LNCAP (cell line): ENCODE measurements at regions not wholly inside any gene's neighbourhood (a gene's known extent, or its start where the extent isn't known, plus 50 kb on each side); places are given as distances from the start of the nearest gene placed in this dataset.

Source experiments
- TF ChIP-seq, protein P1 (sequence below): fragments of 450-650 bp; IDR thresholded peaks from 2 replicates; pipeline ENCODE4 v1.5.1; 2017; ENCODE audit warnings: mild to moderate bottlenecking

DNA sequence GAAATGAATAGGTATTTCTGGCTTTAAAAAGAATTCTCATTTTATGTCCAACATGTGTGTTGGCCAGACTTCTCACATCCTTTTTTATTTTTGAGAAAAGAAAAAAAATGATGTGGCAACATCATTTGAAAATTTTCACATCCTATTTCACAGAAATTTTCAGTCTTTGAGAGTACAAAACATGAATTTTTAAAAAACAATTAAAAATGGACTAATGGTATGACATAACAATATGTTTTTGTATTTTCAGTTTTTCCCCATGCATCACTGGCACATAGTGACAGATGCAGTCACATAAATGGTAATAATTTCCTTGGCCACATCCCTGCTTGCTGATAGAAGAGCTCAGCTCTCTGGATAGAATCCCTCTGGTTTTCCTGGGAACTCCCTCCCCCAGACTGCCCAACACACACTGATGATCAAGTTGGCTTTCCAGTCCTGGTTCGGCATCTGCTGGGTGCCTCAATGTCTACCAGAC, 188.5 kb upstream of the AGR3 start:
- TF ChIP-seq, protein P1, sequence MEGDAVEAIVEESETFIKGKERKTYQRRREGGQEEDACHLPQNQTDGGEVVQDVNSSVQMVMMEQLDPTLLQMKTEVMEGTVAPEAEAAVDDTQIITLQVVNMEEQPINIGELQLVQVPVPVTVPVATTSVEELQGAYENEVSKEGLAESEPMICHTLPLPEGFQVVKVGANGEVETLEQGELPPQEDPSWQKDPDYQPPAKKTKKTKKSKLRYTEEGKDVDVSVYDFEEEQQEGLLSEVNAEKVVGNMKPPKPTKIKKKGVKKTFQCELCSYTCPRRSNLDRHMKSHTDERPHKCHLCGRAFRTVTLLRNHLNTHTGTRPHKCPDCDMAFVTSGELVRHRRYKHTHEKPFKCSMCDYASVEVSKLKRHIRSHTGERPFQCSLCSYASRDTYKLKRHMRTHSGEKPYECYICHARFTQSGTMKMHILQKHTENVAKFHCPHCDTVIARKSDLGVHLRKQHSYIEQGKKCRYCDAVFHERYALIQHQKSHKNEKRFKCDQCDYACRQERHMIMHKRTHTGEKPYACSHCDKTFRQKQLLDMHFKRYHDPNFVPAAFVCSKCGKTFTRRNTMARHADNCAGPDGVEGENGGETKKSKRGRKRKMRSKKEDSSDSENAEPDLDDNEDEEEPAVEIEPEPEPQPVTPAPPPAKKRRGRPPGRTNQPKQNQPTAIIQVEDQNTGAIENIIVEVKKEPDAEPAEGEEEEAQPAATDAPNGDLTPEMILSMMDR = no peak

DNA sequence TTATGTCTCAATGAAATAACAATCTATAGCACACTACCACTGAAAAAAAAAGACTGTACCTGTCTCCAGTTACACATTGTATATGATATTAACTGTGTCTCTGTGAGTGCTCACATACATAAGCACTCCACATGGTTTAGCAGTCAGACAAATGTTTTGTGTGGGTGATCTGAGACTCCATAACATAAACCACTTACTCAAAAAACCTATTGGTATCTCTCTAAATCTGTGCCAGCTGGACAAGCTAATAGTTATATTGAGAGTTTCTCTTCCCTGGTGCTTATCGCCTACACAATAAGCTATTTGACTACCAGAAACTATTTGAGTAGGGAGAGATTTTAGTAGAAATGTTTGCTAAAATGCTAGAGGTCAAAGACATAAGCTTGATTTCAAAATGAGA, 190.1 kb upstream of the AGR3 start:
- TF ChIP-seq, protein P1 = no peak

- TF ChIP-seq, protein P1 = no peak
Observed at GRCh38 chr7:17075601-17076255, 193.9 kb upstream of the AGR3 start.

GRCh38 chr7:17078298-17078697, 196.5 kb upstream of the AGR3 start:
- TF ChIP-seq, protein P1 = no peak

DNA sequence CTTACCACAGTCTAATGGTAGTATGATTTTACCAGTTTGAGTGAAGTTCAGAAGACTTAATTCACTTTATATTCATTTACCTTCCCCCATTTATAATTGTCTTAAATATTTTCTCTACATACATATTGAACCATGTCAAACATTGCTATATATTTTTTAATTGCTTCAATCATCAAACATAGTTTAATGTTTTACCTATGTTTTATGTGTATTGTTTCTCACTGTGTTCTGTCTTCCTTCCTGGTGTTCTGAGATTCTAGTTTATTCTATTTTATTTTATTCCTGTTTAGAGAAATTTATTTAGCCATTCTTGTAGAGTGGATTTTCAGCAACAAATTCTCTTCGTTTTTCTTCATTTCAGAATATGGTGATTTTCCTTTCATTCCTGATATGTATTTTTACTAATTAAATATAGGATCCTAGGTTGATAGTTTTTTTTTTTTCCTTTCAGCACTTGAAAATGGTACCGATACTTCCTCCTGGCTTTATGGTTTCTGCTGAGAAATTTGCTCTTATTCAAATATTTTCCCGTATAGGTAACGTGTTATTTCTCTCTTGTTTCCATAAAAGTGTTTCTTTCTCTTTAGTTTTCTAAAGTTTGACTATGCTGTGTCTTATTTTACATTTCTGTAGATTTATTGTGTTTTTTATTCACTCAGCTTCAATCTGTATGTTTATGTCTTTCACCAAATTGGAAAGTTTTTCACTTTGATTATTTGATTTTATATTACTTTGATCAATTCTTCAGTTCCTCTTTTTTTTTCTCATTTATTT, 201.8 kb upstream of the AGR3 start:
- TF ChIP-seq, protein P1 = no peak

DNA sequence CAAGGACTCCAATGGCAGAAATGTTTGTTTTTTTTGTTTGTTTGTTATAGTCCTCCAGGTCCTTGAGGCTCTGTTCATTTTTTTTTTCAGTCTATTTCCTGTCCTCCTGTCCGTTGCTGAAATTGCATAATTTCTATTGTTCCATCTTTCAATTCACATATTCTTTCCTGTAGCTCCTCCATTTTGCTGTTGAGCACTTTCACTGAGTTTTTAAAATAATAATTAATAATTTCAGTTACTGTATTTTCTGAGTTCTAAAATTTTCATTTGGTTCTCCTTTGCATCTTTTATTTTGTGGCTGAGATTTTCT, 202.3 kb upstream of the AGR3 start:
- TF ChIP-seq, protein P1 = no peak

DNA sequence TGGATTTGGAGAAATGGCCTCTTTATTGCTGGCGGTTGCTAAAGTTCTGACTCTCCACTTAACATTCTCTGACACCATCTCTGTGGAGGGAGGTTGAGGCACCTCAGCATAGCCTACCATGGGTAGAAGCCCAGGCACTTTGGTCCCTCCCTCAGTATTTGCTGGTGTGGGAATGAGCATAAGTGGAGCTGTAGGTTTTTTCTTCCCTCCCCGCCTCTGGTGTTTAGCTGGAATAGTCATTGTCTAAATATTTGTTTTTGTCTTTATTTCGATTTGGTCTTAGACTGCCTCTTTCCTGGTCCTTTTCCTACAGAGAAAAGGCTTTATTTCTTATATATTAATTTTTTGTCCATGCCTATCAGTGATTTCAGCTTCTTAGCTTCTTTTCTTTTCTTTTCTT, 203.4 kb upstream of the AGR3 start:
- TF ChIP-seq, protein P1 = no peak
